OCI-LY3 (cell line): ENCODE measurements at regions not wholly inside any gene's neighbourhood (a gene's known extent, or its start where the extent isn't known, plus 50 kb on each side); places are given as distances from the start of the nearest gene placed in this dataset.

Source experiments
- CTCF ChIP-seq: fragments of 200-600, 300-600 bp; sonication (generic); IDR thresholded peaks from 2 replicates; pipeline ENCODE4 v1.5.1; 2014; ENCODE audit warnings: antibody characterized with exemption, low read length, low read depth
- EZH2phosphoT487 ChIP-seq: fragments of 200-600 bp; shearing (Covaris generic); IDR thresholded peaks from 2 replicates; pipeline ENCODE4 v1.6.1; 2018; ENCODE audit warnings: antibody characterized with exemption, mixed run types, low read depth

GRCh38 chr22:22835242-22835641 is 52.4 kb upstream of the IGLL5 start:
- TF ChIP-seq CTCF (no peak), EZH2phosphoT487 (no peak)
